Stimulated activated CD4-positive, alpha-beta T cell treated with anti-CD3 and anti-CD28 coated beads, Interleukin-12 subunit alpha, Interleukin-12 subunit beta, amount 100 ng/mL, for 24 hours (primary cell): ENCODE measurements at regions not wholly inside any gene's neighbourhood (a gene's known extent, or its start where the extent isn't known, plus 50 kb on each side); places are given as distances from the start of the nearest gene placed in this dataset.

Experiments
- DNase-seq, 2 experiments: peaks; one replicate each; pipeline ENCODE4 v3.0.0-alpha.2; 2020; ENCODE audit warnings: low read depth in 2 of 2

DNA sequence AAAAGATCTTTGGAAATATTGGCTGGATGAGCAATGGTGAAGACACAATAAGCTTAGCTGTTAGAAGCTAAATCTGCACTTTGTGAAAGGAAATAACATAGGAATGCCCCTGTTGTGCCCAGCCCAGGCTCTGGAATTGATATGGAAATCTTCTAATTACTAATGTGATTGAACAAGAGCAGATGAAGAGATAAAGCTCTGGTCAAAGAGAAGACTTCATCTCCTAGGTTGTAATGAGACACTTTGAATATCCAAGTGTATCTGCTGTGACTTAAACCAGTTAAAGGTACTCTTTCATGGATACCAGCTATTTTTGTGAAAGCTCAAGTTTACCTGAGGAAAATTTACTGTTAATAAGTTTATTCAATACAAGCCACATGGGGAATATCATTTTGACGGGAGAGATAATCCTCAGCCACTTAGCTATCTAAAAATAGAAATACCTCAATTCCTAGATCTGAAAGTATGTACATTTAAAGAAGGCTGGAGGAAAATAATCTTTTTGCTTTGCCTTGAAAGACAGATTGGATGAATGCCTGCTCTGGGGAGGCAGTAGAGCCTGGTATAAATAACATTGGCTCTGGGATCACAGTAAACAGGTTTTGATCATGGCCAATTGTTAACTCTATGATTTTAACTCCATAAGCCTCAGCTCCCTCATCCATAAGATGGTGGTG, 494.0 kb upstream of the B3GALT2 start:
- no peak for DNase-seq

- no peak for DNase-seq
Observed at GRCh38 chr1:193677874-193678273, 491.5 kb upstream of the B3GALT2 start.

GRCh38 chr1:193676996-193677549, 490.7 kb upstream of the B3GALT2 start:
- DNase-seq = no peak

GRCh38 chr1:193674292-193674944, 488.0 kb upstream of the B3GALT2 start:
- DNase-seq = no peak

- no peak for DNase-seq
Observed at GRCh38 chr1:193666485-193667083, 480.2 kb upstream of the B3GALT2 start.

DNA sequence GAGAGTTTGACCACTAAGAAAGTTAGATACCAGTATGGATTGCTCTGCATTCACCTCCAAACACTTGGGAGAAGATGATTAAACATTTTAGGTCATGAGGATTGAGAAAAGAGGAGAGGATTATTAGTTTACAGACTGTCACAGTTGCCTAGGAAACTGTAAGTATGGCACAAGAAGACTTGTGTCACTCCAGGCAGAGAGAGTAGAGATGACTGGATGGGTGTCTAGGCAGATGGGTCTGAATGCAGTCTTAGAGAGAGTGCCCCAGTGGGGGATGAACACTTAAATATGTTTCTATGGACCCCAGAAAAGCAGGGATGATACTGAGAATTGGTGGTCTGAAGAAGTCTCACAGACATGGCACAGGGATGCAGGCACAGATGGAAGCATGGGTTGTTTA, 477.6 kb upstream of the B3GALT2 start:
- no peak for DNase-seq

GRCh38 chr1:193662030-193662429, 475.6 kb upstream of the B3GALT2 start:
- DNase-seq = no peak

- no peak for DNase-seq
Observed at GRCh38 chr1:193661385-193661784, 475.0 kb upstream of the B3GALT2 start.

GRCh38 chr1:193660428-193660827, 474.0 kb upstream of the B3GALT2 start:
- DNase-seq = no peak

DNA sequence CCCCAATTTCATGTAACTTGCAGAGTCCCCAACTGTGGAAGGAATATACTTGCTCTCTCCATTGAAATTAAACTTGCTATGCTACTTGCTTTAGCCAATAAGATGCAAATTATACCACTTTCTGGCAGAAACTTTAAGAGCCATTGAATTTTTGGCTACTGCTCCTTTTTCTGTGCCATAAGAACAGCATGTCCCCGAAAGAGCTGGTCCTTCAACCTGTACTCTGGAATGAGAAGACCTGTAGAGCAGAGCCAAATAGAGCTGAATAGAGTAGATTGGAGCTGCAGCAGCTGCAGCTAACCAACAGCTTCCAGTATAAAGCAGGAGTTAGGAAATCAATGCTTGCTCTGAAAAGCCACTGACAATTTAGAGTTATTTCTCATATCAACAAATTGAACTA, 472.3 kb upstream of the B3GALT2 start:
- no peak for DNase-seq

DNA sequence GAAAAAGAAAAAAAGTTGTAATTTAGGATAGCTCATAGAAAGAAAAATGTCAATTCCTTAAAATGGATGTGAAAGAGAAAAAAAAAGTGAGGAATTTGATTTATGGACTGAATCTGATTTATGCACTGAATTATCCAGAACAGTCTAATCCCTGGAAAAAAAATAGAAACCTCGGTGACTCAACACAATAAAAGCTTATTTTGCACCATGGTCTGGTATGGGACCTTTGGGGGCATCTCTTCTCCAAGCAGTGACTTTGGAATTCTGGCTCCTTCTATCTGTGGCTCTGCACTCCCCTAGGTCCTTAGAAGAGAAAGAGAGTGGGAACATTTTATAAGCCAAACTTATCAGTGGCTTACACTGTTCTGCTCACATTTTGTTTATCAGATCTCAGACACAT, 471.7 kb upstream of the B3GALT2 start:
- DNase-seq = no peak

DNA sequence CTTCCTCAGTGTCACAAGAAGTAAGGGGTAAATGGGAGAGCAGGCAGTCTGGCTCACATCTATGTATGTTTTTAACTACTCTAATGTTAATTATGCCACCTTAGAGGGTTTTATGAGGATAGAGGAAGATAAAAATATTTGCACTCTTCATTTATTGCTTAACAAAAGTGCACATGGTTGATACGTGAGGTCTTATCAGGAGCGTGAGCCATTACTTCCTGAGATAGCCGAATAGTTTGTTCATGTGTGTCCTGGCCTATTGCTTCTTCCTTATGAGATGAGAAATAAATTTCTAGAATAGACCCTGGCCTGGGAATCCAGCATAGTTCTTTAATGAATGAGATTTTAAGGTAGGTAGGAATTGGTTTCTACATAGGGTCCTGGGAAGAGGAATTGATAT, 471.1 kb upstream of the B3GALT2 start:
- no peak for DNase-seq

DNA sequence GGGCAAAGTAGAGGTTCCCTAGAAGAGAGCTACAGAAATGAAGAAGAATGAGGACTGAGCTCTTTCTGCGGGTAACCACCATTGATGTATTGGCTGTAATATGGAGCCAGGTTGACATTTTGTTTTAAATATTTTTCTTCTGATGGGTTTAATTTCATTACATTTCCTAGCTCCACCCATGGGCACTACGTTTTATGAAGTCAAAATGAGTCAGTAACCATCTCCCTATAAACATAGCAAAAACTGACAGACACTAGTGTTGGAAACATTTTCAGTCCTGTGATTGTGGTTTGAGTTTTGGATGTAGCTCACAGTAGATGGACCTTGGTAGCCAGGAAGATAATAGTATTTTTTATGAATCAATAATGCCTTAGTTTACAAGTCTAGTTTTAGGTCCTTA, 470.4 kb upstream of the B3GALT2 start:
- no peak for DNase-seq

DNA sequence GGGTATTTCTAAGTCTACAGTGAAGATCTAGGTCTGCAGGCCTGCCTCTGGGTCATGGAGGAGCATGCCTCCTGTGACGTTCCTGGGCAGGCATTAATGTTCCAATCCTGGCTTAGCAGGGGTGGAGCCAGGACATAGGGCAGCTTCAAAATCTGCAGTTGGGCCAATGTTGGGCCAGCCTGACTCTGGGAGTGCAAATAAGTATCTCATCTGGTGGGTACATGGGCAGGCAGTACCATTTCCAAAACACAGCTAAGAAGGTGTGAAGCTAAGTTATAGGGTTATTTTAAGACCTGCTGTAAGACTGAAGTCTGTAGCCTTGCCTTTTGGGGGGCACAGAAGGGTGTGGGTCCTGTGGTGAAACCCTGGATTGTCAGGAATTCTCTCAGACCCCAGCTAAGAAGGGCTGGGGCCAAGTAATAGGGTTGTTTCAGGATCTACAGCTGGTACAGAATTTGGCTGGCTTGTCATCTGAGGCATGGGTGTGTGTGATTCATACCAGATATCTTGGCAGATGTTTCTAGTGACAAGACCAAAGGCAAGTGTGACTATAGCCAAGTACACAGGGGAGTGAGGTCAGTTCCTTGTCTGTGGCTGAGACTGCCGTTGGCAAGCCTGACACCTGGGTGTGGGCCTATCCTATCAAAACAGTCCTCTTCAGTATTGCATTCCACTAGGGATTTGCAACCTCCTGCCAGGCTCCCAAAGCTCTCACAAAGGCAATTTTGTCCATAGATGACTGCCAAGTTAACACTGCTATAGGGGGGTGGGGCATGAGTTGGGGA, 468.7 kb upstream of the B3GALT2 start:
- no peak for DNase-seq

DNA sequence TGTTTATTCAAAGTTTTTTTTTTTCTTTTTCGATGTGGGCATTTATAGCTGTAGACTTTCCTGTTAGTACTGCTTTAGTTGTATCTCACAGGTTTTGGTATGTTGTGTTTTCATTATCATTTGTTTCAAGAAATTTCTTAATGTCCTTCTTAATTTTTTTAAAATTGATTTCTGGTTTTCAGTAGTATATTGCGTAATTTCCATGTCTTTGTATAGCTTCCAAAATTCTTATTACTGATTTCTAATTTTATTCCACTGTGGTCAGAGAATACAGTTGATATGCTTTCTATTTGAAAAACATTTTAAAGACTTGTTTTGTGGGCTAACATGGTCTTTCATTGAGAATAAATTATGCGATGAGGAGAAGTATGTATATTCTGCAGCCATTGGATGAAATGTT, 463.2 kb upstream of the B3GALT2 start:
- DNase-seq = no peak

- no peak for DNase-seq
Observed at GRCh38 chr1:193634876-193635275, 448.5 kb upstream of the B3GALT2 start.

- no peak for DNase-seq
Observed at GRCh38 chr1:193634470-193634869, 448.1 kb upstream of the B3GALT2 start.

GRCh38 chr1:193633991-193634390, 447.6 kb upstream of the B3GALT2 start:
- no peak for DNase-seq

GRCh38 chr1:193633093-193633492, 446.7 kb upstream of the B3GALT2 start:
- DNase-seq = no peak

DNA sequence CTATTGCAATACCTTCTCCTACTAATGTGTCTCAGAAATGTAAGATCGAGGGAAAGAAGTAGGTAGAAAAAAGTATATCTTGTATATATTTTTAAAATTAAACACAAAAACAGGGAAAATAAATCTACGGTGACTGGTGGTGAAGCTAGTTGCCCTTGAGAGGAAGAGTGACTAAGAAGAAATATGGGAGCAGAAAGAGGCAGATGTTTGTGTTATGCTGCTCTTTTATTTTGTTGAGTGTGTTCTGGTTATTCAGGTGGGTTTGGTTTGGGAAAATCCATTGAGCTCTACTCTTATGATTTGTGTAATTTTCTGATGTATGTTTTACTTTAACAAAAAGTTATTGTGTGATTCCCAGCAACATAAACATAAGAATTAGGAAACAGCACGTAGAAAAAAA, 444.9 kb upstream of the B3GALT2 start:
- DNase-seq = no peak

DNA sequence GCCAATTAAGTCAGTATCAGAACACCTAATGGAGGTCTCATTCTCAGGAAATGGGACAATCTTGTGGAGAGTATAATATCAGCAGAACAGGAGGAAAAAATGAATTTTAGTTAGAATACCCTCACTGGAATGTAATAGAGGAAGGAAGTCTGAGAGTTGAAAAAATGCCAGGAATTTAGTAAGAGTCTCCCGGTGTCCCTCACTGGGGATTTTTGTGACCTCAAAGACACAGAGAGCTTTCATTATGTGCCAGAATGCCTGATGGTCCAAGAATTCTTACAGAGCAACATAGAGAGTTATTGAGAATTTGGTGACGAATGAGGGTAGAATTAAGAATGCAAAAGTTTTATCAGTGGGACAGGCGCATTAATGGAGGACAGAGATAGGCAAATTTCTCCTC, 443.5 kb upstream of the B3GALT2 start:
- no peak for DNase-seq

GRCh38 chr1:193626695-193627094, 440.3 kb upstream of the B3GALT2 start:
- DNase-seq = no peak
